GM21381 (cell line): ENCODE measurements at regions not wholly inside any gene's neighbourhood (a gene's known extent, or its start where the extent isn't known, plus 50 kb on each side); places are given as distances from the start of the nearest gene placed in this dataset.
"Not testable (repeated sequence)": the region's sequence is repeated elsewhere in the genome, so short reads cannot be mapped to it uniquely, and the experiment has no call there.

Experiments used
- ATAC-seq: cut with Tn5 transposase; IDR thresholded peaks from one replicate; pipeline ENCODE4 v1.9.1; 2021; ENCODE audit warnings: mild to moderate bottlenecking, moderate library complexity; ENCODE audit not compliant: unreplicated experiment

GRCh38 chr16:65828296-65828695 is 538.2 kb upstream of the CDH5 start:
- ATAC-seq, result no peak

DNA sequence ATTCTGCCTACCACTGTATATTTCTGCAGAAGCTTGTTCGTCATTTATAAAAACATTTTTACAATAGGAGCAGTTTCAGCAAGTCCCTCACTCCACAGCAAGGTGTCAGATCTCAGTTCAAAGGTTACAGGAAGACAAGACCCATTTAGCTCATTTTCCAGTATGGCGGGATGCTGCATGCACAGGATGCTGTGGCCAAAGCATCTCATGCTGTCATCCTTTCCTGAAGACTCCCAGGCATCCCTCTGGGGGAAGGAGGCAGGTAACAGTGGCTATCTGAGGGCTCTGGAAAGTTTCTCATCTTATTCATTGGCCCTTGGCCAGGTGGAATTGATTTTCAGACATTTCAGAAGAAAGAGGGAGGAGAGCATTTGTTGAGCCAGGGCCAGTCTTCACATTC is 539.3 kb upstream of the CDH5 start:
- ATAC-seq, result no peak

- no peak for ATAC-seq
Measured at GRCh38 chr16:65825191-65825856, 541.2 kb upstream of the CDH5 start.

- no peak for ATAC-seq
Measured at GRCh38 chr16:65822148-65822547, 544.3 kb upstream of the CDH5 start.

DNA sequence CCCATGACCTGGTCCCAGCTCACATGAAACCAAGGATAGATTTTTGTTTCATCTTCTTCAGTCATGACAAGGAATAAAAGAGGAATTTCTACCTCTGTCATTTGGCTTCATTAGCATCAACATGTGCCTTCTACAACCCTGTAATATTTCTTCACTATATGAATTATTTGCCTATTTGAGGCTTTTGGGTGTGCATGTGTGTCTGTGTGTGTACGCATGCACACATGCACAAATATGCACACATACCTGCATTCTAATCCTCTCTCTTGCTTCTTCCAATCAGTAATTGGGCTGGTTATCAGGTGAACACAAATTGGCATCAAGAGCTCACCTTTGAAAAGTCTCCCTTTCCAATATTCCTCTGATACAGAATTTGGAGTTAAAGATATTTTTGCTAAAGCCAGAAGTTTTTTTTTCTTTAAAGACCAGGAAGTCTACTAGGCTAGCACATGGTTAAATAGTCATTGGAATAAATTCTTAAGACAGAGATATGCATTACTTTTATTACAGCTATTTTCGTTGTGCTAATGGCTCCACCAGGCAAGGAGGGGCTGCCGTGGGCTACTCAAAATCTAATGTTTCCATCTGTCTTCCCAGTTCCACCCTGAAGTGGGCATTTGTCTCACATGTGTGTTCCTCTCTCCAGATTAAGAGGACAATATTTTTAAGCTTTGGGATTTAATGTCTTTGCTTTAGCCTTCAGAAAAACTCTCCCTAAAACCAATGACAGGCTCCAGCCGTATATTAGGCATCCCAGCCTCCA is 547.2 kb upstream of the CDH5 start:
- no peak for ATAC-seq

DNA sequence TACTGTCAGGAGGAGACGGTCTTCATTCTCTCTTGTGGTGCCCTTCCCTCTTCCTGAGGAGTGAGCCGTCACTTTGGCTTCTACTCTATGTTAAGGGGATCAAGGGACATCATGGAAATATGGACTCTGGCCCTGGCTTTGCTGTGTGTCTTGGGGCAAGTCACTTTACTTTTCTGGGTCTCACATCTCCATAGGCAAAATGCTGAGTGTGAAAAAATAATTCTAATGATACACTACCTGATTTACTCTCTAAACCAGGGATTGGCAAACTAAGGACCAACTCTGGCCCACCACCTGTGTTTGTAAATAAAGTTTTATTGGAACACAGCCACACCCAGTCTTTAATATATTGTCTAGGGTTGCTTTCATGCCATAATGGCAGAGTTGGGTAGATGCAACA is 548.7 kb upstream of the CDH5 start:
- ATAC-seq, result no peak

DNA sequence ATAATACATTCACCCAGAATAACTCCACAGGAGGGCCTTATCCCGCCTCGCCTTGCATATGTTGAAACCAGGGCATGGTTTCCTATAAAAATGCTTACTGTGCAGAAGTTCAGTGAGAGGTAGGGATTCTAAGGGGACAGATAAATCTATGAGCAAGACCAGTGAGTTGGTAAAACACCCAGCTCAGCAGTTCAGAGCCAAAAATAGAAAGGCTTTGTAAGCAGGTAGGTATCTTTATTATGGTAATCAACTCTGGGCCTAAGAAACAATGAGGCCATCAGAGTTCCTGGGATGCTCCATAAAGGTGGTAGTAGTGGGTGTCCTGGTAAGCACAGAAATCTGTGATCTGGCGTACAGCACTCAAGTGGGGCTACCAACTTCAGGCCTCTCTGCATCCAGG is 549.4 kb upstream of the CDH5 start:
- no peak for ATAC-seq

- ATAC-seq, result no peak
Measured at GRCh38 chr16:65816556-65816955, 549.9 kb upstream of the CDH5 start.

- no peak for ATAC-seq
Measured at GRCh38 chr16:65815707-65816106, 550.8 kb upstream of the CDH5 start.

- not testable (repeated sequence) for ATAC-seq
Measured at GRCh38 chr16:65813879-65814278, 552.6 kb upstream of the CDH5 start.

DNA sequence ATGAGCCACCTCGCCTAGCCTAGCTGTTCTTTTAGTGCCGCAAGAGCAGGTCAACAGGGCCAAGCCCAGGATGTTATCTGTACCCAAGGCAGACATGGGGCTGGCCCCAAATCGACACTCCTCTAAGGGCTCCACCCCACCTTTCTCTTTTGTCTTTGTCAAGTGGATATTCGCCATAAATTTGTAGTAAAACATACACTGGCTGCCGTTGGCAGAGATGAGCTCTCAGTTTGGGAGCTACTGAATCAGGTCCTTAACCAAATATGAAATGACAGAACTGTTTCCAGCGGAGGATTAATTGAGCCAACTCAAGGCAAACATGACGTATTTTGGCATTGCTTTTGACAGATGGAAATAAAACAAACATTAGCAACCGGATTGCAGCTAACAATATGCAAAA is 556.9 kb upstream of the CDH5 start:
- no peak for ATAC-seq

DNA sequence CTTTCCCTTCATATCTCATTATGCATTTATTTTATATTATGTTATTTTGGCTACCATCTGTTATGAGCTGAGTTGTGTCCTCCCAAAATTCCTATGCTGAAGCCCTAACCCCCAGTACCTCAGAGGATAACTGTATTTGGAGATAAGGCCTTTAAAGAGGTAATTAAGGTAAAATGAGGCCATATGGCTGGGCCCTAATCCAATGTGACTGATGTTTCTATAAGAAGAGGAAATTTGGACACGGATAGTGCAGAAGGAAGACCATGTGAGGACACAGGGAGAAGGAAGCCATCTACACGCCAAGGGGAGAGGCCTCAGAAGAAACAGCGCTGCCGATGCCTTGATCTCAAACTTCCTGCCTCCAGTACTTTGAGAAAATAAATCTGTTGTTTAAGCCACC is 557.7 kb upstream of the CDH5 start:
- ATAC-seq, result no peak

- ATAC-seq, result no peak
Measured at GRCh38 chr16:65807858-65808257, 558.6 kb upstream of the CDH5 start.

DNA sequence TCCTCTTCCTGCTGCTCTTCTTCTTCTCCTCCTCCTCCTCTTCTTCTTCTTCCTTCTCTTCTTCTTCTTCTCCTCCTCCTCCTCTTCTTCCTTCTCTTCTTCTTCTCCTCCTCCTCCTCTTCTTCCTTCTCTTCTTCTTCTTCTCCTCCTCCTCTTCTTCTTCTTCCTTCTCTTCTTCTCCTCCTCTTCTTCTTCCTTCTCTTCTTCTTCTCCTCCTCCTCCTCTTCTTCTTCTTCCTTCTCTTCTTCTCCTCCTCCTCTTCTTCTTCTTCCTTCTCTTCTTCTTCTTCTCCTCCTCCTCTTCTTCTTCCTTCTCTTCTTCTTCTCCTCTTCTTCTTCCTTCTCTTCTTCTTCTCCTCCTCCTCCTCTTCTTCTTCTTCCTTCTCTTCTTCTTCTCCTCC is 560.8 kb upstream of the CDH5 start:
- ATAC-seq, result not testable (repeated sequence)

DNA sequence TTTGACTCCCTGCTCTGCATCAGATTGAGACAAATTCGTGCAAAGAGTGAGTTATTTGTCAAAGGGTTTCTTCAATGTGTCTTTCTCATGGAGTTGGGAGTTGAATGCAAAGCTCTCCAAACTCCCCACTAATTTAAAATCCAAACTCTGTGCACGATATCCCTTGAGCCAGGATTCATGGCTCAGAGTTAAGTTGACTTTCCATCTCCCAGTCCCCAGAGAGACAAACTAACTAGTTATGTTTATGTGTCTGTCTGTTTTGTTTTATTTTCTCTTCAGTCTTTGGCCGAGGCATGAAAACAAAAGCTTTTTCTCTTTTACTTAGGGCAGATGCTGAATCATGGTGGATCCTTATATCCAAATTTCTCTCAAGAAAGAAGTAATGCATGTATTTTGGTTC is 570.0 kb upstream of the CDH5 start:
- ATAC-seq, result no peak

DNA sequence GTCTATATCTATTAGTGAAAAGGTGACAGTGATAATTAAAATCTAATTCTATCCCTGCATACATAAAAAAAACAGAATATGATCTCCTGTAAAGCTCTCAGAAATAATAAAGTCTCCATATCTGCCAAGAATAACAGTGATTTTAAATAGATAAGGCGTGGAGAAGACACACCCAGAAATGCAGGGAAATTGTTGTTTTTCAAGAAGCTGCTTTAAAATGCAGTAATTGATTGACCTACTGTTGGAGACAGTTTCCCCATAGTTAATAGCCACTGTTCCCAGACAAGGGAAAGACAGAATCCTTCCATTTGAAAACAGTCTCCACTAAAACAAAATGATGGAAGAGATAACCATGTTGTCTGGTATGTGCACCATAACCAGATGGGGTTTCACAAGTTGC is 571.5 kb upstream of the CDH5 start:
- ATAC-seq, result no peak

- no peak for ATAC-seq
Measured at GRCh38 chr16:65793781-65794180, 572.7 kb upstream of the CDH5 start.

DNA sequence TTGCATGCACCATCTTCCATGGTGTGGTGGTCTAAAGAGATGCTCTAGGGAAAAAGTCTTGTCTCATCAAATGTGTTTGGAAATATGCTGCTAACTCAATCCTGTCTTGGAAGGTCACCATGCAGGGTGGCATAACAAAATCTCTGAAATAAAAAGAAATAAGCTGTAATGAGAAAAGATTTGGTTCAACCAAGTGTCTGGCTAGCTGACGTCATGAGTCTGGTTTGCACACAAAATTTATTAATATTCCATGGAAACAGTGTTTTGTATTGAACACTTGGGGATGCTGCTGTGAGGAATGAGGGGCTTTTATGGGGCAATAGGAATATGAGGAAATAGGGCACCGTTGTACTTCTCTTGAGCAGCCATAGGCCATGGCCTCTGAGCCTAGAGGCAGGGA is 575.7 kb upstream of the CDH5 start:
- ATAC-seq, result no peak

DNA sequence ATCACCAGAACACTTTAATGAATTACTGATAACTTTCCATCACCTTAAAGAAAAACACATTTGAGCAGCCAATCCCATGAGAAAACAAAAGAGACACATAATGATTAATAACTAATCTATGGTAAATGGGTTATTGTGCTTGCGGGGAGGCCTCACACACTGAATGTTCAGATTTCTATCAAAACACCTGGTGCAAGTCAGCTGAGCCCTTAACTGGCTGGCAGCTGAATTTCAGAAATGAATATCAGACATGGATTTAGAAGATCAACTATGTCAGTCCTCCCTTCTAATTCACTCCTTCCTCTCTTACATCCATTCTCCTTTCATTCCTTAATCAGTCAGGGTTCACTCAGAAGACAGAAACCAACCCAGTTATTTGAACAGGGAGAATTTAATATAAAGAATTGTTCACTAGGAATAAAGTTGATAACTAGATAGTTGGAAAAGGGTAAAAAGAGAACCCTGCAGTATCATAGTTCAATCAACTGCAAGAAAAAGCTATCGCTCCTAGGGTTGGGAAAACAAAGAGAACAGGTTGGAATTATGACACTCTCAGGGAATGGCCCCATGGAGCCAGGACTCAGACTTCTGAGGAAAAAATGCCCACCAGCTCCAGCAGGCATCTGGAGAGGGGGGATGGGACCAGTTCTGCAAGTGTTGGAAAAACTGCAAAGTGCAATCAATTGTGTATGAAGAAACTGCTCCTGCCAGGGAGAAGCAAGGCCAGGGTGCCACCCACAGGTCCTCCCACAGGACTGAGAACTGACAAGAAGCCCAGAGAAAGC is 577.1 kb upstream of the CDH5 start:
- no peak for ATAC-seq

DNA sequence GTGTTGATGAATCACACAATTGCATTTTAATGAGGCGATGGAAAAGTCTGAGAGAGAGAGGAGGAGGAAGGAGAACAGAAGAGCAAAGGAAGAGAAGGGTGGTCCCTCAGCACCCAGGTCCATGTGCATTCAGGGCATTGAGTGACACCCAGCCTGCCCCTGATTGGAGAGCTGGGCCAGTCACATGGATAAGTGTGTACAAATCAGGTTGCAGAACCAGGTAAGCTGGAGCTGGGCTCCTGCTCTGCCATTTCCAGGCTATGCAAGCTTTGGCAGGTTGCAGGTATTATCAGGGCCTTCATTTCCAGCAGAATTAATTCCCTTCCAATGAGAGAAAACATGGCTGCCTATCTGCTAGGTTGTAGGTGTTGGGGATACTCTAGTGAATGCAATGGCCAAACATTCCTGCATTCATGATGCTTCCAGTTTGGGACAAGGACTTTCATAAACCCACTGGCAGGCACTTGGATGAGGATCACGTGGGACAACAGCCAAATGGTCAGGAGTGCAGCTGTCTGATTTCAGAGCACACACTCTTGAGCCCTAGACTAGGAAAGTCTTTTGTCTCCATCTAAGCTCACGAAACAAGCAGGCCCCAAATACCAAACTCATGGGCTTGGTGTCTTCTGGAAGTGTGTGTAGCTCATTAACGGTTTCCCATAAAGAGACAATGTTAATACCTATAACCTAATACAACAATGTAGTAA is 577.9 kb upstream of the CDH5 start:
- no peak for ATAC-seq

DNA sequence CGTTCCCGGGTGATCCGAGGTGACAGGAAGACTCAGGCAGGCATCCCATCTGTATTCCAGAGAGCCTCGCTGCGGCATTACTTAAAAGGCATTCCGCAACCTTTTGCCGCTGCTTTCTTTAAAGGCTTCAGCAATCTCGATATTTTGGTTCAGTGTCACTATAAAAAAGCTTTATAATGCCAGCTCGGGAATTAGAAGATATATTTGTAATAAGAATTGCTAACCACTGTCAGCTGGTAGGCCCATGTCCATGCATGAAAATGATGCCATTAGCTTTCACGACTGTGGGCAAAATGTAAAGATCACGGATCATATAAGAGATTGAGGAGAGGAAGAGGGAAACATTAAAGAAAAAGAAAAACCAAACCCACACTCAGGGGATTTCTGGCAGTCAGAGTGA is 578.6 kb upstream of the CDH5 start:
- no peak for ATAC-seq
